ENCODE measurements at regions not wholly inside any gene's neighbourhood (a gene's known extent, or its start where the extent isn't known, plus 50 kb on each side); places are given as distances from the start of the nearest gene placed in this dataset.

DNA sequence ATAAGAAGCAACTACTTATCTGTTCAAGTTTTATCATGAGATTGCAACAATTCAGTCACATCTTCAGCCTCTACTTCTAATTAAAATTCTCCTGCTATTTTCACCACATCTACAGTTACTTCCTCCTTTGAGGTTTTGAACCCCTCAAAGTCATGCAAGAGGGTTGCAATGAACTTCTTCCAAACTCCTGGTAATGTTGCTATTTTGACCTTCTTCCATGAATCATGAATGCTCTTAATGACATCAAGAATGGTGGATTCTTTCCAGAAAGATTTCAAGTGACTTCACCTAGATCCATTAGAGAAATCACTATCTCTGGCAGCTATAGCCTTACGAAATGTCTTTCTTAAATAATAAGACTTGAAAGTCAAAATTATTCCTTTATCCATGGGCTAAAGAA, 1052.8 kb upstream of the NRXN1 start:
- Histone ChIP-seq H3K9me2 (ENCODE audit: insufficient read depth) (no peaks in the 10 kb centered on the region), H3K27me3 (ENCODE audit: insufficient read depth) (no peaks in the 10 kb centered on the region), H3K27ac (ENCODE audit: low read depth) (no peak overlapping the region), H3K79me2 (replicated peaks; ENCODE audit: insufficient read depth) (no peaks in the 10 kb centered on the region), H3K4me2 (no peak overlapping the region), H3K4me1 (ENCODE audit: insufficient read depth) (peaks cover 11% of the 10 kb centered on the region; the same call in 1 of the 2 replicates), H2AFZ (no peak overlapping the region), H4K20me1 (replicated peaks; ENCODE audit: insufficient read depth) (no peaks in the 10 kb centered on the region), H3K36me3 (ENCODE audit: insufficient read depth) (no peaks in the 10 kb centered on the region), H3K4me3 (no peak overlapping the region), H3F3A (replicated peaks; ENCODE audit: low read depth) (no peaks in the 10 kb centered on the region)
- H3K9me3 Mint-ChIP-seq: no peaks in the 10 kb centered on the region
- no peaks in the 10 kb centered on the region for H3K36me3 Mint-ChIP-seq (ENCODE audit: low read depth)
- no peak overlapping the region for H3K4me3 Mint-ChIP-seq
- no peaks in the 10 kb centered on the region for H3K27me3 Mint-ChIP-seq (ENCODE audit: insufficient read depth, low read depth, poor library complexity)
- TF ChIP-seq EZH2 (IDR thresholded peaks at IDR 0.05; ENCODE audit: low read depth, unreplicated experiment) (no peak), ZNF331 (CRISPR knock-in tag; IDR thresholded peaks at IDR 0.05; ENCODE audit: low read depth) (no peak), ZNF114 (CRISPR knock-in tag; IDR thresholded peaks at IDR 0.05) (no peak), NANOG (IDR thresholded peaks at IDR 0.05; ENCODE audit: borderline replicate concordance) (no peak), CREB1 (CRISPR knock-in tag; IDR thresholded peaks at IDR 0.05; ENCODE audit: low read depth) (no peak), JUNB (IDR thresholded peaks at IDR 0.05; ENCODE audit: unreplicated experiment) (no peak), POLR2AphosphoS5 (IDR thresholded peaks at IDR 0.05; ENCODE audit: low read depth) (no peak), STAT1 (IDR thresholded peaks at IDR 0.05; ENCODE audit: unreplicated experiment) (no peak), EZH2phosphoT487 (IDR thresholded peaks at IDR 0.05; ENCODE audit: unreplicated experiment) (no peak)
- TF ChIP-seq, protein P1, sequence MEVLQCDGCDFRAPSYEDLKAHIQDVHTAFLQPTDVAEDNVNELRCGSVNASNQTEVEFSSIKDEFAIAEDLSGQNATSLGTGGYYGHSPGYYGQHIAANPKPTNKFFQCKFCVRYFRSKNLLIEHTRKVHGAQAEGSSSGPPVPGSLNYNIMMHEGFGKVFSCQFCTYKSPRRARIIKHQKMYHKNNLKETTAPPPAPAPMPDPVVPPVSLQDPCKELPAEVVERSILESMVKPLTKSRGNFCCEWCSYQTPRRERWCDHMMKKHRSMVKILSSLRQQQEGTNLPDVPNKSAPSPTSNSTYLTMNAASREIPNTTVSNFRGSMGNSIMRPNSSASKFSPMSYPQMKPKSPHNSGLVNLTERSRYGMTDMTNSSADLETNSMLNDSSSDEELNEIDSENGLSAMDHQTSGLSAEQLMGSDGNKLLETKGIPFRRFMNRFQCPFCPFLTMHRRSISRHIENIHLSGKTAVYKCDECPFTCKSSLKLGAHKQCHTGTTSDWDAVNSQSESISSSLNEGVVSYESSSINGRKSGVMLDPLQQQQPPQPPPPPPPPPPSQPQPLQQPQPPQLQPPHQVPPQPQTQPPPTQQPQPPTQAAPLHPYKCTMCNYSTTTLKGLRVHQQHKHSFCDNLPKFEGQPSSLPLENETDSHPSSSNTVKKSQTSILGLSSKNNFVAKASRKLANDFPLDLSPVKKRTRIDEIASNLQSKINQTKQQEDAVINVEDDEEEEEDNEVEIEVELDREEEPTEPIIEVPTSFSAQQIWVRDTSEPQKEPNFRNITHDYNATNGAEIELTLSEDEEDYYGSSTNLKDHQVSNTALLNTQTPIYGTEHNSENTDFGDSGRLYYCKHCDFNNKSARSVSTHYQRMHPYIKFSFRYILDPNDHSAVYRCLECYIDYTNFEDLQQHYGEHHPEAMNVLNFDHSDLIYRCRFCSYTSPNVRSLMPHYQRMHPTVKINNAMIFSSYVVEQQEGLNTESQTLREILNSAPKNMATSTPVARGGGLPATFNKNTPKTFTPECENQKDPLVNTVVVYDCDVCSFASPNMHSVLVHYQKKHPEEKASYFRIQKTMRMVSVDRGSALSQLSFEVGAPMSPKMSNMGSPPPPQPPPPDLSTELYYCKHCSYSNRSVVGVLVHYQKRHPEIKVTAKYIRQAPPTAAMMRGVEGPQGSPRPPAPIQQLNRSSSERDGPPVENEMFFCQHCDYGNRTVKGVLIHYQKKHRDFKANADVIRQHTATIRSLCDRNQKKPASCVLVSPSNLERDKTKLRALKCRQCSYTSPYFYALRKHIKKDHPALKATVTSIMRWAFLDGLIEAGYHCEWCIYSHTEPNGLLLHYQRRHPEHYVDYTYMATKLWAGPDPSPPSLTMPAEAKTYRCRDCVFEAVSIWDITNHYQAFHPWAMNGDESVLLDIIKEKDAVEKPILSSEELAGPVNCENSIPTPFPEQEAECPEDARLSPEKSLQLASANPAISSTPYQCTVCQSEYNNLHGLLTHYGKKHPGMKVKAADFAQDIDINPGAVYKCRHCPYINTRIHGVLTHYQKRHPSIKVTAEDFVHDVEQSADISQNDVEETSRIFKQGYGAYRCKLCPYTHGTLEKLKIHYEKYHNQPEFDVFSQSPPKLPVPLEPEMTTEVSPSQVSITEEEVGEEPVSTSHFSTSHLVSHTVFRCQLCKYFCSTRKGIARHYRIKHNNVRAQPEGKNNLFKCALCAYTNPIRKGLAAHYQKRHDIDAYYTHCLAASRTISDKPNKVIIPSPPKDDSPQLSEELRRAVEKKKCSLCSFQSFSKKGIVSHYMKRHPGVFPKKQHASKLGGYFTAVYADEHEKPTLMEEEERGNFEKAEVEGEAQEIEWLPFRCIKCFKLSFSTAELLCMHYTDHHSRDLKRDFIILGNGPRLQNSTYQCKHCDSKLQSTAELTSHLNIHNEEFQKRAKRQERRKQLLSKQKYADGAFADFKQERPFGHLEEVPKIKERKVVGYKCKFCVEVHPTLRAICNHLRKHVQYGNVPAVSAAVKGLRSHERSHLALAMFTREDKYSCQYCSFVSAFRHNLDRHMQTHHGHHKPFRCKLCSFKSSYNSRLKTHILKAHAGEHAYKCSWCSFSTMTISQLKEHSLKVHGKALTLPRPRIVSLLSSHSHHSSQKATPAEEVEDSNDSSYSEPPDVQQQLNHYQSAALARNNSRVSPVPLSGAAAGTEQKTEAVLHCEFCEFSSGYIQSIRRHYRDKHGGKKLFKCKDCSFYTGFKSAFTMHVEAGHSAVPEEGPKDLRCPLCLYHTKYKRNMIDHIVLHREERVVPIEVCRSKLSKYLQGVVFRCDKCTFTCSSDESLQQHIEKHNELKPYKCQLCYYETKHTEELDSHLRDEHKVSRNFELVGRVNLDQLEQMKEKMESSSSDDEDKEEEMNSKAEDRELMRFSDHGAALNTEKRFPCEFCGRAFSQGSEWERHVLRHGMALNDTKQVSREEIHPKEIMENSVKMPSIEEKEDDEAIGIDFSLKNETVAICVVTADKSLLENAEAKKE (CRISPR knock-in tag; IDR thresholded peaks at IDR 0.05): no peak
- TF ChIP-seq, protein P2, sequence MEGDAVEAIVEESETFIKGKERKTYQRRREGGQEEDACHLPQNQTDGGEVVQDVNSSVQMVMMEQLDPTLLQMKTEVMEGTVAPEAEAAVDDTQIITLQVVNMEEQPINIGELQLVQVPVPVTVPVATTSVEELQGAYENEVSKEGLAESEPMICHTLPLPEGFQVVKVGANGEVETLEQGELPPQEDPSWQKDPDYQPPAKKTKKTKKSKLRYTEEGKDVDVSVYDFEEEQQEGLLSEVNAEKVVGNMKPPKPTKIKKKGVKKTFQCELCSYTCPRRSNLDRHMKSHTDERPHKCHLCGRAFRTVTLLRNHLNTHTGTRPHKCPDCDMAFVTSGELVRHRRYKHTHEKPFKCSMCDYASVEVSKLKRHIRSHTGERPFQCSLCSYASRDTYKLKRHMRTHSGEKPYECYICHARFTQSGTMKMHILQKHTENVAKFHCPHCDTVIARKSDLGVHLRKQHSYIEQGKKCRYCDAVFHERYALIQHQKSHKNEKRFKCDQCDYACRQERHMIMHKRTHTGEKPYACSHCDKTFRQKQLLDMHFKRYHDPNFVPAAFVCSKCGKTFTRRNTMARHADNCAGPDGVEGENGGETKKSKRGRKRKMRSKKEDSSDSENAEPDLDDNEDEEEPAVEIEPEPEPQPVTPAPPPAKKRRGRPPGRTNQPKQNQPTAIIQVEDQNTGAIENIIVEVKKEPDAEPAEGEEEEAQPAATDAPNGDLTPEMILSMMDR (conservative IDR thresholded peaks at IDR 0.05; ENCODE audit: low read depth in 2 of 2): no peak
- TF ChIP-seq, protein P3, sequence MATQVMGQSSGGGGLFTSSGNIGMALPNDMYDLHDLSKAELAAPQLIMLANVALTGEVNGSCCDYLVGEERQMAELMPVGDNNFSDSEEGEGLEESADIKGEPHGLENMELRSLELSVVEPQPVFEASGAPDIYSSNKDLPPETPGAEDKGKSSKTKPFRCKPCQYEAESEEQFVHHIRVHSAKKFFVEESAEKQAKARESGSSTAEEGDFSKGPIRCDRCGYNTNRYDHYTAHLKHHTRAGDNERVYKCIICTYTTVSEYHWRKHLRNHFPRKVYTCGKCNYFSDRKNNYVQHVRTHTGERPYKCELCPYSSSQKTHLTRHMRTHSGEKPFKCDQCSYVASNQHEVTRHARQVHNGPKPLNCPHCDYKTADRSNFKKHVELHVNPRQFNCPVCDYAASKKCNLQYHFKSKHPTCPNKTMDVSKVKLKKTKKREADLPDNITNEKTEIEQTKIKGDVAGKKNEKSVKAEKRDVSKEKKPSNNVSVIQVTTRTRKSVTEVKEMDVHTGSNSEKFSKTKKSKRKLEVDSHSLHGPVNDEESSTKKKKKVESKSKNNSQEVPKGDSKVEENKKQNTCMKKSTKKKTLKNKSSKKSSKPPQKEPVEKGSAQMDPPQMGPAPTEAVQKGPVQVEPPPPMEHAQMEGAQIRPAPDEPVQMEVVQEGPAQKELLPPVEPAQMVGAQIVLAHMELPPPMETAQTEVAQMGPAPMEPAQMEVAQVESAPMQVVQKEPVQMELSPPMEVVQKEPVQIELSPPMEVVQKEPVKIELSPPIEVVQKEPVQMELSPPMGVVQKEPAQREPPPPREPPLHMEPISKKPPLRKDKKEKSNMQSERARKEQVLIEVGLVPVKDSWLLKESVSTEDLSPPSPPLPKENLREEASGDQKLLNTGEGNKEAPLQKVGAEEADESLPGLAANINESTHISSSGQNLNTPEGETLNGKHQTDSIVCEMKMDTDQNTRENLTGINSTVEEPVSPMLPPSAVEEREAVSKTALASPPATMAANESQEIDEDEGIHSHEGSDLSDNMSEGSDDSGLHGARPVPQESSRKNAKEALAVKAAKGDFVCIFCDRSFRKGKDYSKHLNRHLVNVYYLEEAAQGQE (IDR thresholded peaks at IDR 0.05; ENCODE audit: unreplicated experiment): no peak
- TF ChIP-seq, protein P4, sequence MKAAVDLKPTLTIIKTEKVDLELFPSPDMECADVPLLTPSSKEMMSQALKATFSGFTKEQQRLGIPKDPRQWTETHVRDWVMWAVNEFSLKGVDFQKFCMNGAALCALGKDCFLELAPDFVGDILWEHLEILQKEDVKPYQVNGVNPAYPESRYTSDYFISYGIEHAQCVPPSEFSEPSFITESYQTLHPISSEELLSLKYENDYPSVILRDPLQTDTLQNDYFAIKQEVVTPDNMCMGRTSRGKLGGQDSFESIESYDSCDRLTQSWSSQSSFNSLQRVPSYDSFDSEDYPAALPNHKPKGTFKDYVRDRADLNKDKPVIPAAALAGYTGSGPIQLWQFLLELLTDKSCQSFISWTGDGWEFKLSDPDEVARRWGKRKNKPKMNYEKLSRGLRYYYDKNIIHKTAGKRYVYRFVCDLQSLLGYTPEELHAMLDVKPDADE (IDR thresholded peaks at IDR 0.05): no peak
- H3K27ac Mint-ChIP-seq: no peak overlapping the region
- peaks cover 8% of the 10 kb centered on the region; the same call in 2 of the 3 replicates for H3K4me1 Mint-ChIP-seq
- DNase-seq (ENCODE audit: low spot score): no peak
- no peak for ATAC-seq

Measured in GM23338 (cell line).